Type B pancreatic cell (in vitro differentiated cells): ENCODE measurements at regions not wholly inside any gene's neighbourhood (a gene's known extent, or its start where the extent isn't known, plus 50 kb on each side); places are given as distances from the start of the nearest gene placed in this dataset.

Source experiments
- DNase-seq: peaks from one replicate; pipeline ENCODE4 v3.0.0; 2021; ENCODE audit warnings: mixed read lengths; ENCODE audit not compliant: unreplicated experiment; ENCODE audit errors: extremely low spot score
- H3K27ac Mint-ChIP-seq: 2 replicates; pipeline ENCODE4 v1.8.0; 2021; ENCODE audit warnings: mild to moderate bottlenecking, mixed read lengths
- H3K27me3 Mint-ChIP-seq: 2 replicates; pipeline ENCODE4 v1.8.0; 2021; ENCODE audit warnings: mixed read lengths
- H3K36me3 Mint-ChIP-seq: 2 replicates; pipeline ENCODE4 v1.8.0; 2021; ENCODE audit warnings: mixed read lengths
- H3K4me1 Mint-ChIP-seq: one replicate; pipeline ENCODE4 v1.8.0; 2021; ENCODE audit warnings: mixed read lengths; ENCODE audit not compliant: unreplicated experiment
- H3K4me3 Mint-ChIP-seq: 2 replicates; pipeline ENCODE4 v1.8.0; 2021; ENCODE audit warnings: mild to moderate bottlenecking, mixed read lengths
- H3K9me3 Mint-ChIP-seq: 2 replicates; pipeline ENCODE4 v1.8.0; 2021; ENCODE audit warnings: mixed read lengths
- CTCF ChIP-seq: fragments of 200-600 bp; sonication (generic); conservative IDR thresholded peaks from 2 replicates; pipeline ENCODE4 v1.5.0; 2021; ENCODE audit warnings: antibody characterized with exemption, mild to moderate bottlenecking

- DNase-seq, result no peak
- Mint-ChIP-seq H3K27ac (no peak overlapping the region), H3K4me1 (no peaks in the 10 kb centered on the region), H3K27me3 (no peaks in the 10 kb centered on the region), H3K4me3 (no peak overlapping the region), H3K9me3 (no peaks in the 10 kb centered on the region), H3K36me3 (no peaks in the 10 kb centered on the region)
- no peak for TF ChIP-seq CTCF
These were observed 60.1 kb upstream of the BASP1 start for GRCh38 chr5:17157294-17157693.

- no peak for TF ChIP-seq CTCF
- H3K4me1 Mint-ChIP-seq, result no peaks in the 10 kb centered on the region
- no peak for DNase-seq
- no peak overlapping the region for H3K4me3 Mint-ChIP-seq
- no peak overlapping the region for H3K27ac Mint-ChIP-seq
- no peaks in the 10 kb centered on the region for H3K27me3 Mint-ChIP-seq
- no peaks in the 10 kb centered on the region for H3K36me3 Mint-ChIP-seq
- H3K9me3 Mint-ChIP-seq, result no peaks in the 10 kb centered on the region
These were observed 59.4 kb upstream of the BASP1 start for GRCh38 chr5:17157916-17158529.

GRCh38 chr5:17160756-17161040, 56.7 kb upstream of the BASP1 start:
- H3K4me3 Mint-ChIP-seq, result no peak overlapping the region
- TF ChIP-seq CTCF, result no peak
- no peaks in the 10 kb centered on the region for H3K27me3 Mint-ChIP-seq
- H3K9me3 Mint-ChIP-seq, result no peaks in the 10 kb centered on the region
- no peak overlapping the region for H3K27ac Mint-ChIP-seq
- H3K4me1 Mint-ChIP-seq, result no peaks in the 10 kb centered on the region
- no peaks in the 10 kb centered on the region for H3K36me3 Mint-ChIP-seq
- DNase-seq, result no peak

GRCh38 chr5:17161662-17162061, 55.8 kb upstream of the BASP1 start:
- no peak for DNase-seq
- no peaks in the 10 kb centered on the region for H3K9me3 Mint-ChIP-seq
- H3K27me3 Mint-ChIP-seq, result no peaks in the 10 kb centered on the region
- H3K4me3 Mint-ChIP-seq, result no peak overlapping the region
- H3K36me3 Mint-ChIP-seq, result no peaks in the 10 kb centered on the region
- TF ChIP-seq CTCF, result no peak
- no peaks in the 10 kb centered on the region for H3K4me1 Mint-ChIP-seq
- no peak overlapping the region for H3K27ac Mint-ChIP-seq

- H3K36me3 Mint-ChIP-seq, result no peaks in the 10 kb centered on the region
- DNase-seq, result no peak
- peaks cover 4% of the 10 kb centered on the region for H3K4me1 Mint-ChIP-seq
- TF ChIP-seq CTCF, result no peak
- no peak overlapping the region for H3K27ac Mint-ChIP-seq
- no peaks in the 10 kb centered on the region for H3K9me3 Mint-ChIP-seq
- no peak overlapping the region for H3K4me3 Mint-ChIP-seq
- no peaks in the 10 kb centered on the region for H3K27me3 Mint-ChIP-seq
These were observed 54.2 kb upstream of the BASP1 start for GRCh38 chr5:17163221-17163620.
